ENCODE measurements at regions not wholly inside any gene's neighbourhood (a gene's known extent, or its start where the extent isn't known, plus 50 kb on each side); places are given as distances from the start of the nearest gene placed in this dataset.

DNA sequence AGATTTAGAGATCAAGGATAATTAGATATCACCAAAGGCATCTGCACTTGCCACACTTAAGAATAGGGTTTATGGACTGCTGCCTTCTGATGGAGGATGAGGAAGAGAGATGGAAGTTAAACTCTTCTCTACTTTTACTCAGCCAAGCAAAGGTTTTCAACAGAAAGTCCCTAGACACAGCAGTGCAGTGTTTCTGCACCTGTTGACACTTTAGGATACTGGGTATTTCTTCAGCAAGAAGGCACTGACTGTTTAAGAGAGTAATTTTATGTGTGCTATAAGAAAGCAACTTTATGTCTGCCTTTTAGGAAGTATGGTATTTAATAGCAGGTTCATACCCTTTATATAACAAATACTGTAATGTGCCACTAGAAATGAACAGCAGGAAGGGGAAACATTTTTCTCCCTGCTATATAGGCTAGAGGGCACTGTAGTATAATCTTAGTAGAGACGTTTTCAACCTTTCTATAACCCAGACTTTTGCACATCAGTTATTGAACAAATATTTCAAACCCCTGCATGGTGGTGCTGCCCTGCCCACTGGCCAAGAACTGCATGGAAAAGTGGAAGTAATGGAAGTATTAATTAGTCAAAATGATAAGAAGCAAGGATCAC, 225.0 kb upstream of the GRIP1 start:
- Histone ChIP-seq H3K27me3 (ENCODE audit: control insufficient read depth, insufficient read depth, low read length) (no peaks in the 10 kb centered on the region), H3K36me3 (ENCODE audit: control insufficient read depth, insufficient read depth, low read length) (no peaks in the 10 kb centered on the region), H3K27ac (ENCODE audit: low read depth, low read length) (no peak overlapping the region), H3K4me1 (ENCODE audit: control insufficient read depth, insufficient read depth, low read length) (peaks cover 2% of the 10 kb centered on the region), H3K9ac (ENCODE audit: low read length) (no peak overlapping the region), H3K4me3 (ENCODE audit: low read length) (no peak overlapping the region)

- Histone ChIP-seq H3K4me1 (ENCODE audit: control insufficient read depth, insufficient read depth, low read length) (no peaks in the 10 kb centered on the region), H3K27ac (ENCODE audit: low read depth, low read length) (no peak overlapping the region), H3K36me3 (ENCODE audit: control insufficient read depth, insufficient read depth, low read length) (no peaks in the 10 kb centered on the region), H3K4me3 (ENCODE audit: low read length) (no peak overlapping the region), H3K27me3 (ENCODE audit: control insufficient read depth, insufficient read depth, low read length) (no peaks in the 10 kb centered on the region), H3K9ac (ENCODE audit: low read length) (no peak overlapping the region)
Observed at GRCh38 chr12:66905201-66905600, 226.3 kb upstream of the GRIP1 start.

- H3K36me3 ChIP-seq (ENCODE audit: control insufficient read depth, insufficient read depth, low read length), result no peaks in the 10 kb centered on the region
- H3K4me3 ChIP-seq (ENCODE audit: low read length), result no peak overlapping the region
- no peak overlapping the region for H3K27ac ChIP-seq (ENCODE audit: low read depth, low read length)
- H3K4me1 ChIP-seq (ENCODE audit: control insufficient read depth, insufficient read depth, low read length), result no peaks in the 10 kb centered on the region
- H3K27me3 ChIP-seq (ENCODE audit: control insufficient read depth, insufficient read depth, low read length), result no peaks in the 10 kb centered on the region
- no peak overlapping the region for H3K9ac ChIP-seq (ENCODE audit: low read length)
Observed at GRCh38 chr12:66910366-66910974, 231.6 kb upstream of the GRIP1 start.

DNA sequence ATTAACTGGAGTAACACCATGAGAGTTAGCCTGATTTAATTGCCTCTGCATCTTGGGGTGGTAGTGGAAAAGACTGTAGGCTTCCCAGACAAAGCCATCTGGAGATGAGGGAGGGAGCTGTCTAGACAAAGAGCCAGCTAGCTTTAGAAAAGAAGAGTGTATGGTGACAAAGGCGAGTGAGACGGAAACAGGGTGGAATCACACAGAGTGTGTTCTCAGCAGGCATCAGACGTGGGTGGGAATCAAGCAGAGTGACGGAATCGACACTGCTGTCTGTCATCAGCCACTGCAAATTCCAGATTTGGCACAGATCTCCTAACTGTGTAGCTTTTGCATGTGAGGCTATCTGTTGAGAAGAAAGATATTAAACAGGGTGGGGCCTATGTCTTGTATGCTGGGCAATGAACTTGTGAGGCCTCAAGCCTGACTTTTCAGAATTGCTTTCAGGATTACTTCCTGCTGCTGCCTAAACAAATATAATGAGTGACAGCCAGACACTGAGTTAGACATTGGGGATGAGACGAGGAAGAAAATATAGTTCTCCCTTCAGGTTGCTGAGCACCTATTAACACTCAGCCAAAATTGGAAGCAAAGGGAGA, 236.5 kb upstream of the GRIP1 start:
- H3K9ac ChIP-seq (ENCODE audit: low read length), result no peak overlapping the region
- H3K27ac ChIP-seq (ENCODE audit: low read depth, low read length), result no peak overlapping the region
- no peaks in the 10 kb centered on the region for H3K36me3 ChIP-seq (ENCODE audit: control insufficient read depth, insufficient read depth, low read length)
- H3K4me1 ChIP-seq (ENCODE audit: control insufficient read depth, insufficient read depth, low read length), result no peaks in the 10 kb centered on the region
- H3K4me3 ChIP-seq (ENCODE audit: low read length), result no peak overlapping the region
- no peaks in the 10 kb centered on the region for H3K27me3 ChIP-seq (ENCODE audit: control insufficient read depth, insufficient read depth, low read length)

GRCh38 chr12:66916189-66916588, 237.3 kb upstream of the GRIP1 start:
- no peak overlapping the region for H3K27ac ChIP-seq (ENCODE audit: low read depth, low read length)
- no peak overlapping the region for H3K4me3 ChIP-seq (ENCODE audit: low read length)
- no peaks in the 10 kb centered on the region for H3K4me1 ChIP-seq (ENCODE audit: control insufficient read depth, insufficient read depth, low read length)

GRCh38 chr12:66919466-66919865, 240.6 kb upstream of the GRIP1 start:
- Histone ChIP-seq H3K27ac (ENCODE audit: low read depth, low read length) (no peak overlapping the region), H3K36me3 (ENCODE audit: control insufficient read depth, insufficient read depth, low read length) (no peaks in the 10 kb centered on the region), H3K9ac (ENCODE audit: low read length) (no peak overlapping the region), H3K4me3 (ENCODE audit: low read length) (no peak overlapping the region), H3K27me3 (ENCODE audit: control insufficient read depth, insufficient read depth, low read length) (no peaks in the 10 kb centered on the region), H3K4me1 (ENCODE audit: control insufficient read depth, insufficient read depth, low read length) (no peaks in the 10 kb centered on the region)

More at GRCh38 chr12:66916189-66916588, 237.3 kb upstream of the GRIP1 start:
- Histone ChIP-seq H3K27me3 (ENCODE audit: control insufficient read depth, insufficient read depth, low read length) (no peaks in the 10 kb centered on the region), H3K36me3 (ENCODE audit: control insufficient read depth, insufficient read depth, low read length) (no peaks in the 10 kb centered on the region), H3K9ac (ENCODE audit: low read length) (no peak overlapping the region)

- Histone ChIP-seq H3K4me3 (ENCODE audit: low read length) (no peak overlapping the region), H3K27me3 (ENCODE audit: control insufficient read depth, insufficient read depth, low read length) (no peaks in the 10 kb centered on the region), H3K36me3 (ENCODE audit: control insufficient read depth, insufficient read depth, low read length) (no peaks in the 10 kb centered on the region), H3K4me1 (ENCODE audit: control insufficient read depth, insufficient read depth, low read length) (no peaks in the 10 kb centered on the region), H3K9ac (ENCODE audit: low read length) (no peak overlapping the region), H3K27ac (ENCODE audit: low read depth, low read length) (no peak overlapping the region)
Observed at GRCh38 chr12:66920205-66920604, 241.3 kb upstream of the GRIP1 start.

GRCh38 chr12:66921151-66921550, 242.3 kb upstream of the GRIP1 start:
- no peak overlapping the region for H3K9ac ChIP-seq (ENCODE audit: low read length)
- no peak overlapping the region for H3K4me3 ChIP-seq (ENCODE audit: low read length)
- H3K36me3 ChIP-seq (ENCODE audit: control insufficient read depth, insufficient read depth, low read length), result no peaks in the 10 kb centered on the region
- H3K4me1 ChIP-seq (ENCODE audit: control insufficient read depth, insufficient read depth, low read length), result no peaks in the 10 kb centered on the region
- H3K27ac ChIP-seq (ENCODE audit: low read depth, low read length), result no peak overlapping the region
- H3K27me3 ChIP-seq (ENCODE audit: control insufficient read depth, insufficient read depth, low read length), result no peaks in the 10 kb centered on the region

GRCh38 chr12:66925083-66925482, 246.2 kb upstream of the GRIP1 start:
- Histone ChIP-seq H3K36me3 (ENCODE audit: control insufficient read depth, insufficient read depth, low read length) (no peaks in the 10 kb centered on the region), H3K9ac (ENCODE audit: low read length) (no peak overlapping the region)

GRCh38 chr12:66929121-66929520, 250.2 kb upstream of the GRIP1 start:
- no peak overlapping the region for H3K27ac ChIP-seq (ENCODE audit: low read depth, low read length)
- H3K27me3 ChIP-seq (ENCODE audit: control insufficient read depth, insufficient read depth, low read length), result no peaks in the 10 kb centered on the region
- H3K4me3 ChIP-seq (ENCODE audit: low read length), result no peak overlapping the region
- H3K9ac ChIP-seq (ENCODE audit: low read length), result no peak overlapping the region
- H3K36me3 ChIP-seq (ENCODE audit: control insufficient read depth, insufficient read depth, low read length), result no peaks in the 10 kb centered on the region
- no peaks in the 10 kb centered on the region for H3K4me1 ChIP-seq (ENCODE audit: control insufficient read depth, insufficient read depth, low read length)

More at GRCh38 chr12:66925083-66925482, 246.2 kb upstream of the GRIP1 start:
- no peak overlapping the region for H3K4me3 ChIP-seq (ENCODE audit: low read length)
- no peak overlapping the region for H3K27ac ChIP-seq (ENCODE audit: low read depth, low read length)
- no peaks in the 10 kb centered on the region for H3K4me1 ChIP-seq (ENCODE audit: control insufficient read depth, insufficient read depth, low read length)
- no peaks in the 10 kb centered on the region for H3K27me3 ChIP-seq (ENCODE audit: control insufficient read depth, insufficient read depth, low read length)

DNA sequence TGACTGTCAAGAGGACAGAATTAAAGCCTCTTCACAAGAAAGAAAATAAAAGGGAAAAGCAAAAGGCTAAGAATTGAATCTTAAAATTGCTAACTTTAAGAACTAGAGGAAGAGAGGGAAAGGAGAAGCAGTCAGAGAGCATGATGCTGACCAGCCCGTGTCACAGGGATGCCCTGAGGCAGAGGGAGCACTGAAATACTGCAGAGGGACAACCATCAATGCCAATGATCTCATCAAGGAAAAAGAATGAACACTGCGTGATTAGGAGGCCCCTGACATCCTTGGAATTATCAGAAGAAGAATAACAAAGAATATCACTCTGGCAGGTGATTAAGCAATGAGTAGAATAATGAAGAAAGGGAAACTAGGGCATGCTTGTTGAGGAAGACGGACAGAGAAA, 252.2 kb upstream of the GRIP1 start:
- Histone ChIP-seq H3K9ac (ENCODE audit: low read length) (no peak overlapping the region), H3K27ac (ENCODE audit: low read depth, low read length) (no peak overlapping the region), H3K36me3 (ENCODE audit: control insufficient read depth, insufficient read depth, low read length) (no peaks in the 10 kb centered on the region), H3K4me3 (ENCODE audit: low read length) (no peak overlapping the region), H3K27me3 (ENCODE audit: control insufficient read depth, insufficient read depth, low read length) (no peaks in the 10 kb centered on the region), H3K4me1 (ENCODE audit: control insufficient read depth, insufficient read depth, low read length) (no peaks in the 10 kb centered on the region)

DNA sequence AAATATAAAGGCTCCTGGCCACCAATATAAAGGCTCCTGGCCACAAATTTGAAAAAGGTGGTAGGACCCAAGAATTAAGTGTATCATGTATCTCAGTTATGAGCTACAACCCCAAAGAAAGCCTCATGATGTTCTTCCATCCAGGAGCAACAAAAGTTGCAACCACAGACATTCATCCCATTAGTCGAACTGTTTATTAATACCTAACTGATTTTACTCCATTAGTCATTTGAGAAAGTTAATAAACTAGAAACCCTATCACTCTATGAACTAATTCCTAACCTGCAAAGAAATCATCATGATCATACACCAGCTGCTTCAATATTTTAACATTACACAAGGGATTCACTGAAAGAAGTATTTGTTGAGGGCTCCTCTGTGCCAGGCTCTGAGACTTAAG, 253.2 kb upstream of the GRIP1 start:
- Histone ChIP-seq H3K4me1 (ENCODE audit: control insufficient read depth, insufficient read depth, low read length) (no peaks in the 10 kb centered on the region), H3K36me3 (ENCODE audit: control insufficient read depth, insufficient read depth, low read length) (no peaks in the 10 kb centered on the region), H3K9ac (ENCODE audit: low read length) (no peak overlapping the region), H3K27me3 (ENCODE audit: control insufficient read depth, insufficient read depth, low read length) (no peaks in the 10 kb centered on the region), H3K4me3 (ENCODE audit: low read length) (no peak overlapping the region), H3K27ac (ENCODE audit: low read depth, low read length) (no peak overlapping the region)
